Activated CD4-positive, alpha-beta memory T cell treated with anti-CD3 and anti-CD28 coated beads, Interleukin-2, amount 10 ng/mL, durations not matched to agents 7 days and 5 days (primary cell): ENCODE measurements at regions not wholly inside any gene's neighbourhood (a gene's known extent, or its start where the extent isn't known, plus 50 kb on each side); places are given as distances from the start of the nearest gene placed in this dataset.
"Not testable (repeated sequence)": the region's sequence is repeated elsewhere in the genome, so short reads cannot be mapped to it uniquely, and the experiment has no call there.

Experiments used
- CTCF ChIA-PET: fragments of 350-600 bp; sonication (Branson Sonifier 250); formaldehyde crosslinking; loops from one replicate; lab custom pipeline; 2021; ENCODE audit warnings: antibody characterized with exemption, inconsistent platforms; lab: Charles Lee
- POLR2A ChIA-PET: fragments of 350-600 bp; sonication (Branson Sonifier 250); formaldehyde crosslinking; loops from one replicate; lab custom pipeline; 2021; ENCODE audit warnings: antibody characterized with exemption; lab: Charles Lee
- DNase-seq: peaks from one replicate; pipeline ENCODE4 v3.0.0-alpha.2; 2020
- H3K27ac Mint-ChIP-seq: one replicate; pipeline ENCODE4 v1.8.0; 2021; ENCODE audit warnings: mild to moderate bottlenecking, mixed read lengths
- H3K27me3 Mint-ChIP-seq: one replicate; pipeline ENCODE4 v1.8.0; 2021; ENCODE audit warnings: mixed read lengths
- H3K36me3 Mint-ChIP-seq: one replicate; pipeline ENCODE4 v1.8.0; 2021; ENCODE audit warnings: low read depth, mixed read lengths
- H3K4me1 Mint-ChIP-seq: one replicate; pipeline ENCODE4 v1.8.0; 2021; ENCODE audit warnings: mixed read lengths
- H3K4me3 Mint-ChIP-seq: one replicate; pipeline ENCODE4 v1.8.0; 2021; ENCODE audit warnings: mild to moderate bottlenecking, mixed read lengths
- H3K9me3 Mint-ChIP-seq: one replicate; pipeline ENCODE4 v1.8.0; 2021; ENCODE audit warnings: mixed read lengths

- ChIA-PET CTCF (no interaction called here), POLR2A (no interaction called here)
- no peak for DNase-seq
Observed at GRCh38 chr5:96330530-96331140, 102.4 kb downstream of the PCSK1 start.

GRCh38 chr5:96329886-96330529 is 103.0 kb downstream of the PCSK1 start:
- ChIA-PET POLR2A (no interaction called here), CTCF (no interaction called here)
- Mint-ChIP-seq H3K27me3 (no peaks in the 10 kb centered on the region), H3K4me1 (peaks cover 3% of the 10 kb centered on the region), H3K4me3 (no peak overlapping the region), H3K27ac (no peak overlapping the region), H3K36me3 (no peaks in the 10 kb centered on the region), H3K9me3 (no peaks in the 10 kb centered on the region)
- no peak for DNase-seq

More at GRCh38 chr5:96330530-96331140, 102.4 kb downstream of the PCSK1 start:
- H3K4me1 Mint-ChIP-seq = peaks cover 3% of the 10 kb centered on the region
- no peaks in the 10 kb centered on the region for H3K36me3 Mint-ChIP-seq
- H3K27ac Mint-ChIP-seq = no peak overlapping the region
- H3K4me3 Mint-ChIP-seq = no peak overlapping the region
- no peaks in the 10 kb centered on the region for H3K9me3 Mint-ChIP-seq
- no peaks in the 10 kb centered on the region for H3K27me3 Mint-ChIP-seq

- Mint-ChIP-seq H3K27me3 (no peaks in the 10 kb centered on the region), H3K27ac (no peak overlapping the region), H3K9me3 (no peaks in the 10 kb centered on the region), H3K4me3 (no peak overlapping the region), H3K4me1 (peaks cover 3% of the 10 kb centered on the region), H3K36me3 (no peaks in the 10 kb centered on the region)
- DNase-seq = no peak
- CTCF ChIA-PET = no interaction called here
- POLR2A ChIA-PET = no interaction called here
Observed at GRCh38 chr5:96329289-96329688, 103.8 kb downstream of the PCSK1 start.

- Mint-ChIP-seq H3K9me3 (no peaks in the 10 kb centered on the region), H3K4me1 (peaks cover 3% of the 10 kb centered on the region), H3K27ac (no peak overlapping the region), H3K27me3 (no peaks in the 10 kb centered on the region), H3K4me3 (no peak overlapping the region), H3K36me3 (no peaks in the 10 kb centered on the region)
- CTCF ChIA-PET = no interaction called here
- DNase-seq = no peak
- POLR2A ChIA-PET = no interaction called here
Observed at GRCh38 chr5:96327722-96328121, 105.3 kb downstream of the PCSK1 start.

- Mint-ChIP-seq H3K27ac (no peak overlapping the region), H3K4me1 (peaks cover 3% of the 10 kb centered on the region), H3K36me3 (no peaks in the 10 kb centered on the region), H3K9me3 (no peaks in the 10 kb centered on the region), H3K27me3 (no peaks in the 10 kb centered on the region), H3K4me3 (no peak overlapping the region)
- POLR2A ChIA-PET = no interaction called here
- CTCF ChIA-PET = no interaction called here
- no peak for DNase-seq
Observed at GRCh38 chr5:96326902-96327301, 106.1 kb downstream of the PCSK1 start.

- H3K4me3 Mint-ChIP-seq = no peak overlapping the region
- DNase-seq = no peak
- POLR2A ChIA-PET = no interaction called here
- H3K27me3 Mint-ChIP-seq = no peaks in the 10 kb centered on the region
- no peak overlapping the region for H3K27ac Mint-ChIP-seq
- H3K9me3 Mint-ChIP-seq = no peaks in the 10 kb centered on the region
- H3K4me1 Mint-ChIP-seq = peaks cover 3% of the 10 kb centered on the region
- CTCF ChIA-PET = interaction anchor here (0.9 to 2.8 kb wide), 3 partner anchors 11 to 21 kb away, joined by 3 to 13 read pairs (median 5); no protein-coding TSS in a partner anchor
- no peaks in the 10 kb centered on the region for H3K36me3 Mint-ChIP-seq
Observed at GRCh38 chr5:96324708-96325107, 108.3 kb downstream of the PCSK1 start.

- Mint-ChIP-seq H3K27ac (no peak overlapping the region), H3K4me1 (peaks cover 3% of the 10 kb centered on the region), H3K9me3 (no peaks in the 10 kb centered on the region), H3K36me3 (no peaks in the 10 kb centered on the region), H3K4me3 (no peak overlapping the region), H3K27me3 (no peaks in the 10 kb centered on the region)
- no peak for DNase-seq
- ChIA-PET CTCF (interaction anchor here (0.6 to 2.8 kb wide), 2 partner anchors 14 to 117 kb away, joined by 3 to 13 read pairs; no protein-coding TSS in a partner anchor), POLR2A (no interaction called here)
Observed at GRCh38 chr5:96322865-96323264, 110.2 kb downstream of the PCSK1 start.

- Mint-ChIP-seq H3K36me3 (no peaks in the 10 kb centered on the region), H3K4me1 (peaks cover 3% of the 10 kb centered on the region), H3K27ac (no peak overlapping the region), H3K9me3 (no peaks in the 10 kb centered on the region), H3K27me3 (no peaks in the 10 kb centered on the region), H3K4me3 (no peak overlapping the region)
- CTCF ChIA-PET = interaction anchor here (0.6 to 2.8 kb wide), 2 partner anchors 15 to 117 kb away, joined by 3 to 13 read pairs; no protein-coding TSS in a partner anchor
- POLR2A ChIA-PET = no interaction called here
- DNase-seq = no peak
Observed at GRCh38 chr5:96322217-96322616, 110.8 kb downstream of the PCSK1 start.

- no peak overlapping the region for H3K27ac Mint-ChIP-seq
- ChIA-PET CTCF (no interaction called here), POLR2A (no interaction called here)
- H3K36me3 Mint-ChIP-seq = no peaks in the 10 kb centered on the region
- no peaks in the 10 kb centered on the region for H3K9me3 Mint-ChIP-seq
- no peak overlapping the region for H3K4me3 Mint-ChIP-seq
- no peaks in the 10 kb centered on the region for H3K27me3 Mint-ChIP-seq
- no peak for DNase-seq
- no peaks in the 10 kb centered on the region for H3K4me1 Mint-ChIP-seq
Observed at GRCh38 chr5:96321345-96321744, 111.7 kb downstream of the PCSK1 start.

GRCh38 chr5:96320797-96321196 is 112.3 kb downstream of the PCSK1 start:
- no peaks in the 10 kb centered on the region for H3K36me3 Mint-ChIP-seq
- no peaks in the 10 kb centered on the region for H3K4me1 Mint-ChIP-seq
- H3K4me3 Mint-ChIP-seq = no peak overlapping the region
- CTCF ChIA-PET = no interaction called here
- POLR2A ChIA-PET = no interaction called here
- H3K27ac Mint-ChIP-seq = no peak overlapping the region
- no peaks in the 10 kb centered on the region for H3K9me3 Mint-ChIP-seq
- no peak for DNase-seq
- H3K27me3 Mint-ChIP-seq = no peaks in the 10 kb centered on the region

- DNase-seq, H3K27ac Mint-ChIP-seq, H3K4me1 Mint-ChIP-seq, H3K36me3 Mint-ChIP-seq, POLR2A ChIA-PET, H3K9me3 Mint-ChIP-seq, H3K27me3 Mint-ChIP-seq, H3K4me3 Mint-ChIP-seq: not testable (repeated sequence)
- CTCF ChIA-PET = interaction anchor here (0.6 to 0.8 kb wide), 4 partner anchors 17 to 579 kb away, joined by 3 to 4 read pairs (median 4); no protein-coding TSS in a partner anchor
Observed at GRCh38 chr5:96319981-96320739, 112.9 kb downstream of the PCSK1 start.

- no peak for DNase-seq
- no peaks in the 10 kb centered on the region for H3K9me3 Mint-ChIP-seq
- no peak overlapping the region for H3K27ac Mint-ChIP-seq
- H3K4me1 Mint-ChIP-seq = no peaks in the 10 kb centered on the region
- peaks cover 7% of the 10 kb centered on the region for H3K27me3 Mint-ChIP-seq
- H3K36me3 Mint-ChIP-seq = no peaks in the 10 kb centered on the region
- no peak overlapping the region for H3K4me3 Mint-ChIP-seq
- ChIA-PET POLR2A (no interaction called here), CTCF (no interaction called here)
Observed at GRCh38 chr5:96318569-96319110, 114.4 kb downstream of the PCSK1 start.

- CTCF ChIA-PET = interaction anchor here (0.7 to 1.1 kb wide), 3 partner anchors 20 to 510 kb away, joined by 3 to 4 read pairs (median 3); no protein-coding TSS in a partner anchor
- no peaks in the 10 kb centered on the region for H3K4me1 Mint-ChIP-seq
- H3K4me3 Mint-ChIP-seq = no peak overlapping the region
- DNase-seq = no peak
- H3K27me3 Mint-ChIP-seq = peaks cover 7% of the 10 kb centered on the region
- no peaks in the 10 kb centered on the region for H3K36me3 Mint-ChIP-seq
- no peak overlapping the region for H3K27ac Mint-ChIP-seq
- no peaks in the 10 kb centered on the region for H3K9me3 Mint-ChIP-seq
- POLR2A ChIA-PET = no interaction called here
Observed at GRCh38 chr5:96317945-96318344, 115.1 kb downstream of the PCSK1 start.
